ENCODE measurements at regions not wholly inside any gene's neighbourhood (a gene's known extent, or its start where the extent isn't known, plus 50 kb on each side); places are given as distances from the start of the nearest gene placed in this dataset.

DNA sequence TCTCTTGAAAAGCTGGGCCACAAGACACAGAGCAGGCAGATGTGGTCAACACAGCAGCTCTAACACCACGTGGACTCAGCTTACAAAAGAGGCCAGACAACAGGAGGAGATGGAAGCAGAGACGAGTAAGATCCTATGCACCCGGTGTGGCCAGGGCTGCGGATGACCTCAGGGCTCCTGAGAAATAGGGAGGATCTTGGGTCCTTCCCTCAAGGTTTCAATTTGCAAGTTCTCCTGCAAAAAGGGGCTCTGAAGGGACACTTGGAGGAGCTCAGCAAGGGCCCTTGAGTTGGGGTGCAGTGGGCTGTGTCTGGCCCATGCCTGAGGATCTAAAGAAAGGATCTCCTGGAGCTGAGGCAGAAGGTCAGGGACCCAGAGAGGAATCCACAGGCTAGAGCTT is 249.5 kb upstream of the IGF1R start:
- BruUV-seq (replicated peaks), result no TSS peak
- DNase-seq, result no peak
- H3K36me3 ChIP-seq (ENCODE audit: low read depth, low read length), result no peaks in the 10 kb centered on the region
- no peaks in the 10 kb centered on the region for H3K9me2 ChIP-seq (replicated peaks; ENCODE audit: low read length)
- no peak for ATAC-seq
- H3F3A ChIP-seq (ENCODE audit: low read length, unreplicated experiment), result no peaks in the 10 kb centered on the region
- no peak overlapping the region for H3K4me3 ChIP-seq (ENCODE audit: low read length)
- H3K4me2 ChIP-seq (ENCODE audit: low read length), result no peak overlapping the region
- TF ChIP-seq, protein P1, sequence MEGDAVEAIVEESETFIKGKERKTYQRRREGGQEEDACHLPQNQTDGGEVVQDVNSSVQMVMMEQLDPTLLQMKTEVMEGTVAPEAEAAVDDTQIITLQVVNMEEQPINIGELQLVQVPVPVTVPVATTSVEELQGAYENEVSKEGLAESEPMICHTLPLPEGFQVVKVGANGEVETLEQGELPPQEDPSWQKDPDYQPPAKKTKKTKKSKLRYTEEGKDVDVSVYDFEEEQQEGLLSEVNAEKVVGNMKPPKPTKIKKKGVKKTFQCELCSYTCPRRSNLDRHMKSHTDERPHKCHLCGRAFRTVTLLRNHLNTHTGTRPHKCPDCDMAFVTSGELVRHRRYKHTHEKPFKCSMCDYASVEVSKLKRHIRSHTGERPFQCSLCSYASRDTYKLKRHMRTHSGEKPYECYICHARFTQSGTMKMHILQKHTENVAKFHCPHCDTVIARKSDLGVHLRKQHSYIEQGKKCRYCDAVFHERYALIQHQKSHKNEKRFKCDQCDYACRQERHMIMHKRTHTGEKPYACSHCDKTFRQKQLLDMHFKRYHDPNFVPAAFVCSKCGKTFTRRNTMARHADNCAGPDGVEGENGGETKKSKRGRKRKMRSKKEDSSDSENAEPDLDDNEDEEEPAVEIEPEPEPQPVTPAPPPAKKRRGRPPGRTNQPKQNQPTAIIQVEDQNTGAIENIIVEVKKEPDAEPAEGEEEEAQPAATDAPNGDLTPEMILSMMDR (conservative IDR thresholded peaks at IDR 0.05; ENCODE audit: low read depth, low read length), result no peak
- TF ChIP-seq EZH2 (IDR thresholded peaks at IDR 0.05; ENCODE audit: low read length, unreplicated experiment) (no peak), EZH2phosphoT487 (IDR thresholded peaks at IDR 0.05; ENCODE audit: borderline replicate concordance, low read length) (no peak)
- H3K9ac ChIP-seq (ENCODE audit: low read length), result no peak overlapping the region
- no peaks in the 10 kb centered on the region for H4K20me1 ChIP-seq (ENCODE audit: low read length)
- no peaks in the 10 kb centered on the region for H3K79me2 ChIP-seq (ENCODE audit: low read length)
- ChIA-PET POLR2A (ENCODE audit: unreplicated experiment) (no interaction called here), CTCF (no interaction called here)
- H3K27me3 ChIP-seq (ENCODE audit: low read length), result peaks cover 77% of the 10 kb centered on the region
- no peak overlapping the region for H3K27ac ChIP-seq (ENCODE audit: low read length)
- H2AFZ ChIP-seq (ENCODE audit: low read length), result no peak overlapping the region
- intact Hi-C loops (cut with micrococcal nuclease), result no loop called here
- H3K9me3 ChIP-seq (ENCODE audit: low read length), result no peaks in the 10 kb centered on the region
- no peaks in the 10 kb centered on the region for H3K4me1 ChIP-seq (ENCODE audit: insufficient read depth, low read length)

DNA sequence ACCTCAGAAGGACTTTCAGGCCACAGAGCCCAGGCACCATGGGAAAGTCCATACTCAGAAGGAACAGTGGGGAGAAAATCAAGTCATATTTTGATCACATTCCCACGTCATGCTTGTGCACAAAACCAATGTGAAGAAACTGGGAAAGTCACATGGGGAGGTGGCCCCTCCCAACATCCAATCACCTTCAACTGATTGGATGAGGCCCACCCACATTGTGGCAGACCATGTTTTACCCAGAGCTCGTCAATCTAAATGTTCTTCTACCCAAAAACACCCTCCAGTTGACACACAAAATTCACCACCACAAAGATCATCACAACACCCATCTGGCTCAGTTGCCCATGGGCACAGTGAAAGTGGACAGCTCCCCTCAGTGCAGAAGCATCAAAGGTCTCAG is 248.2 kb upstream of the IGF1R start:
- H2AFZ ChIP-seq (ENCODE audit: low read length), result no peak overlapping the region
- POLR2A ChIA-PET (ENCODE audit: unreplicated experiment), result no interaction called here

DNA sequence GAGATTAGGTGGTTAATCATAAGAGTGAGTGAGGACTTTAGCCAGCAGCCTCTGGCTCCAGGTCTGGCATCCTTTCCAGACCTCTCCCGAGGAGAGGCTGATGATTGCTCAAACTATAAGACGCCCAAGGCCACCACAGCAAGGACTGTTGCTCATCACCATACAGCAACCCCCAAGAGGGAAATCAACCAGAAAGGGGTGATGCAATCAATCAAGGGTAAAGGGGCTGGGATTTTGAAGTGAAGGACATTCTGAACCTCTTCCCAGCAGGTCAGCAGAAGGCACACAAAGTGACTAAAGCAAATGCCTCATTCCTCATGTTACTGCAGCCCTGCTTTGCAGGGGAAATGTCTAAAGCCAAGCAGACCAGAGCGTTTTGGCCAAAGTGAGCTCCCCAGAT is 247.3 kb upstream of the IGF1R start:
- no peak for ATAC-seq
- TF ChIP-seq, protein P1 (conservative IDR thresholded peaks at IDR 0.05; ENCODE audit: low read depth, low read length), result no peak
- CTCF ChIA-PET, result no interaction called here
- no peaks in the 10 kb centered on the region for H3K9me2 ChIP-seq (replicated peaks; ENCODE audit: low read length)
- no peaks in the 10 kb centered on the region for H3K79me2 ChIP-seq (ENCODE audit: low read length)
- no peaks in the 10 kb centered on the region for H3F3A ChIP-seq (ENCODE audit: low read length, unreplicated experiment)
- POLR2A ChIA-PET (ENCODE audit: unreplicated experiment), result no interaction called here
- H3K4me2 ChIP-seq (ENCODE audit: low read length), result no peak overlapping the region
- DNase-seq, result no peak
- no peaks in the 10 kb centered on the region for H4K20me1 ChIP-seq (ENCODE audit: low read length)
- no TSS peak for BruUV-seq (replicated peaks)
- H3K36me3 ChIP-seq (ENCODE audit: low read depth, low read length), result no peaks in the 10 kb centered on the region
- no peaks in the 10 kb centered on the region for H3K9me3 ChIP-seq (ENCODE audit: low read length)
- H3K4me1 ChIP-seq (ENCODE audit: insufficient read depth, low read length), result no peaks in the 10 kb centered on the region
- peaks cover 72% of the 10 kb centered on the region for H3K27me3 ChIP-seq (ENCODE audit: low read length)
- H3K4me3 ChIP-seq (ENCODE audit: low read length), result no peak overlapping the region
- H3K9ac ChIP-seq (ENCODE audit: low read length), result no peak overlapping the region
- H2AFZ ChIP-seq (ENCODE audit: low read length), result no peak overlapping the region
- intact Hi-C loops (cut with micrococcal nuclease), result no loop called here
- no peak overlapping the region for H3K27ac ChIP-seq (ENCODE audit: low read length)

More for the DNA sequence above, 248.2 kb upstream of the IGF1R start:
- Histone ChIP-seq H3F3A (ENCODE audit: low read length, unreplicated experiment) (no peaks in the 10 kb centered on the region), H3K36me3 (ENCODE audit: low read depth, low read length) (no peaks in the 10 kb centered on the region), H3K27ac (ENCODE audit: low read length) (no peak overlapping the region), H3K4me2 (ENCODE audit: low read length) (no peak overlapping the region), H3K27me3 (ENCODE audit: low read length) (peaks cover 77% of the 10 kb centered on the region), H3K4me1 (ENCODE audit: insufficient read depth, low read length) (no peaks in the 10 kb centered on the region), H4K20me1 (ENCODE audit: low read length) (no peaks in the 10 kb centered on the region), H3K9me3 (ENCODE audit: low read length) (no peaks in the 10 kb centered on the region), H3K79me2 (ENCODE audit: low read length) (no peaks in the 10 kb centered on the region), H3K4me3 (ENCODE audit: low read length) (no peak overlapping the region), H3K9ac (ENCODE audit: low read length) (no peak overlapping the region), H3K9me2 (replicated peaks; ENCODE audit: low read length) (no peaks in the 10 kb centered on the region)
- DNase-seq (no peak), ATAC-seq (no peak)
- intact Hi-C loops (cut with micrococcal nuclease), result no loop called here
- TF ChIP-seq, protein P1 (conservative IDR thresholded peaks at IDR 0.05; ENCODE audit: low read depth, low read length), result no peak
- TF ChIP-seq EZH2 (IDR thresholded peaks at IDR 0.05; ENCODE audit: low read length, unreplicated experiment), result no peak
- TF ChIP-seq EZH2phosphoT487 (IDR thresholded peaks at IDR 0.05; ENCODE audit: borderline replicate concordance, low read length), result no peak
- CTCF ChIA-PET, result no interaction called here
- BruUV-seq (replicated peaks), result no TSS peak
